HCT116 (cell line): ENCODE measurements at regions not wholly inside any gene's neighbourhood (a gene's known extent, or its start where the extent isn't known, plus 50 kb on each side); places are given as distances from the start of the nearest gene placed in this dataset.

Source experiments
- CEBPB ChIP-seq: IDR thresholded peaks from 2 replicates; pipeline ENCODE4 v1.6.1; 2012; ENCODE audit warnings: low read depth
- CTCF ChIP-seq, 3 experiments: fragments of 200-600 bp in 1 of 3; sonication (generic) in 1 of 3; IDR thresholded peaks in 2 of 3; conservative IDR thresholded peaks in 1 of 3; 2 replicates each; pipeline ENCODE4 v1.5.1; 2012 to 2017; ENCODE audit warnings: low read depth in 2 of 3, low read length in 2 of 3, antibody characterized with exemption in 1 of 3, borderline replicate concordance in 1 of 3, control low read depth in 1 of 3, mild to moderate bottlenecking in 1 of 3, mixed read lengths in 1 of 3, mixed run types in 1 of 3, moderate library complexity in 1 of 3; ENCODE audit not compliant: insufficient read depth in 1 of 3
- EGR1 ChIP-seq: IDR thresholded peaks from 2 replicates; pipeline ENCODE4 v1.6.1; 2012; ENCODE audit warnings: low read depth
- EZH2 ChIP-seq: fragments of 200-600 bp; sonication (generic); IDR thresholded peaks from 2 replicates; pipeline ENCODE4 v1.6.1; 2017; ENCODE audit warnings: antibody characterized with exemption, mixed run types
- EZH2phosphoT487 ChIP-seq: fragments of 200-600 bp; IDR thresholded peaks from 2 replicates; pipeline ENCODE4 v1.6.1; 2018; ENCODE audit warnings: antibody characterized with exemption, borderline replicate concordance
- POLR2A ChIP-seq: IDR thresholded peaks from 2 replicates; pipeline ENCODE4 v1.7.0; 2011; ENCODE audit warnings: borderline replicate concordance; ENCODE audit not compliant: insufficient read depth, insufficient read length; ENCODE audit errors: extremely low read depth
- YY1 ChIP-seq: IDR thresholded peaks from 2 replicates; pipeline ENCODE4 v1.6.1; 2011; ENCODE audit warnings: low read length, low read depth, moderate library complexity, mild to moderate bottlenecking; ENCODE audit not compliant: insufficient replicate concordance; ENCODE audit errors: extremely low read depth
- TF ChIP-seq, protein P1 (sequence below): IDR thresholded peaks from 2 replicates; pipeline ENCODE4 v1.6.1; 2012

DNA sequence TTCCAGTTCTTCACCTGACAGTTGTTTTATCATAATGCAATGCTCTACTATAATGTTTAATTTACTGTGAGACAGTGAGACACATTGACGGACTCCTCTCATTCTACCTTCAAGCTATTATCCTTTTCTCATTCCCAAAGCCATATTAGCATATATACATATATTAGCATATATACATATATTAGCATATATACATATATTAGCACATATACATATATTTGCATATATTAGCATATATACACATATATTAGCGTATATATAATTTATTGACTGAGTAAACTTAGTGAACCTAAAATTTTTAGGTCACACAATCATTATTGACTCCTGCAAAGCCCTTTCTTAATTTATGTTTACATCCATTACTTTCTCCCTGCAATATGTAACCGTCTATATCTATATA lies 555.0 kb upstream of the ADGRB3 start:
- TF ChIP-seq CTCF (IDR thresholded peaks at IDR 0.05 in 2 of 3, conservative IDR thresholded peaks at IDR 0.05 in 1 of 3; ENCODE audit: borderline replicate concordance in 1 of 3, insufficient read depth in 1 of 3, low read depth in 2 of 3, low read length in 2 of 3) (no peak), CEBPB (no peak), POLR2A (no peak), YY1 (no peak), EGR1 (no peak), EZH2 (no peak), EZH2phosphoT487 (no peak)
- TF ChIP-seq, protein P1, sequence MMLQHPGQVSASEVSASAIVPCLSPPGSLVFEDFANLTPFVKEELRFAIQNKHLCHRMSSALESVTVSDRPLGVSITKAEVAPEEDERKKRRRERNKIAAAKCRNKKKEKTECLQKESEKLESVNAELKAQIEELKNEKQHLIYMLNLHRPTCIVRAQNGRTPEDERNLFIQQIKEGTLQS: no peak
